H1 (cell line): ENCODE measurements at regions not wholly inside any gene's neighbourhood (a gene's known extent, or its start where the extent isn't known, plus 50 kb on each side); places are given as distances from the start of the nearest gene placed in this dataset.
A peak's percentile ranks its signal among the peaks of the same experiment; 100 is the strongest.

ENCODE experiments used
- CTCF ChIA-PET: fragments of 300-600 bp; sonication (Branson Sonifier 250); formaldehyde crosslinking; loops from one replicate; lab custom pipeline; 2021; ENCODE audit not compliant: partially characterized antibody; lab: Charles Lee
- POLR2A ChIA-PET: fragments of 300-600 bp; sonication (Branson Sonifier 250); formaldehyde crosslinking; loops from one replicate; lab custom pipeline; 2021; ENCODE audit warnings: inconsistent platforms; ENCODE audit not compliant: partially characterized antibody; lab: Charles Lee
- DNase-seq, 2 experiments: peaks; one replicate each; pipeline versions ENCODE4 v3.0.0 to v3.0.0-alpha.2; 2010 to 2022; ENCODE audit warnings: low spot score in 2 of 2, low read depth in 1 of 2, mixed read lengths in 1 of 2
- FAIRE-seq: peaks from 2 replicates; lab custom pipeline; 2011; peaks lifted over from hg19 to GRCh38; lab: Jason Lieb, UNC
- H2AFZ ChIP-seq: 2 replicates; pipeline ENCODE4 v1.8.1; 2012; ENCODE audit warnings: low read length, inconsistent platforms
- H2AK5ac ChIP-seq: 2 replicates; pipeline ENCODE4 v1.6.1; 2013; ENCODE audit warnings: low read depth, low read length
- H2BK120ac ChIP-seq: replicated peaks from 2 replicates; pipeline ENCODE3; 2013; ENCODE audit warnings: low read depth, low read length, inconsistent platforms
- H2BK12ac ChIP-seq: 2 replicates; pipeline ENCODE4 v1.6.1; 2013; ENCODE audit warnings: low read depth, low read length
- H2BK15ac ChIP-seq: 2 replicates; pipeline ENCODE4 v1.6.1; 2013; ENCODE audit warnings: low read length
- H2BK20ac ChIP-seq: 2 replicates; pipeline ENCODE4 v1.6.1; 2013; ENCODE audit warnings: low read length
- H2BK5ac ChIP-seq: 2 replicates; pipeline ENCODE4 v1.6.1; 2013; ENCODE audit warnings: low read depth, low read length
- H3K14ac ChIP-seq: 2 replicates; pipeline ENCODE4 v1.6.1; 2013; ENCODE audit warnings: inconsistent platforms; ENCODE audit not compliant: insufficient read length
- H3K18ac ChIP-seq: 2 replicates; pipeline ENCODE4 v1.6.1; 2013; ENCODE audit warnings: low read length; ENCODE audit errors: extremely low read depth
- H3K23ac ChIP-seq: 2 replicates; pipeline ENCODE4 v1.6.1; 2013; ENCODE audit warnings: inconsistent platforms; ENCODE audit not compliant: insufficient read length
- H3K23me2 ChIP-seq: 2 replicates; pipeline ENCODE4 v1.6.1; 2013; ENCODE audit warnings: low read depth, low read length
- H3K27ac ChIP-seq: 2 replicates; pipeline ENCODE4 v1.6.1; 2011; ENCODE audit warnings: low read depth, low read length, inconsistent platforms
- H3K27me3 ChIP-seq, 4 experiments: replicated peaks in 1 of 4; 1 replicate in 1 of 4; 2 replicates in 3 of 4; pipeline versions ENCODE4 v1.6.1 to v1.8.1; 2011 to 2013; ENCODE audit warnings: low read length in 3 of 4, mild to moderate bottlenecking in 3 of 4, inconsistent platforms in 2 of 4, mixed read lengths in 2 of 4, moderate library complexity in 1 of 4; ENCODE audit not compliant: control insufficient read depth in 3 of 4, insufficient read depth in 3 of 4; ENCODE audit errors: extremely low read depth in 1 of 4
- H3K36me3 ChIP-seq, 4 experiments: 2 replicates each; pipeline versions ENCODE4 v1.6.1 to v1.8.1; 2011 to 2013; ENCODE audit warnings: mild to moderate bottlenecking in 4 of 4, low read length in 3 of 4, moderate library complexity in 2 of 4, control low read depth in 1 of 4, inconsistent platforms in 1 of 4; ENCODE audit not compliant: insufficient read depth in 4 of 4, control insufficient read depth in 2 of 4
- H3K4ac ChIP-seq: replicated peaks from 2 replicates; pipeline ENCODE3; 2013; ENCODE audit warnings: low read length, low read depth, mixed read lengths, inconsistent platforms; ENCODE audit not compliant: insufficient read length
- H3K4me1 ChIP-seq, 4 experiments: replicated peaks in 1 of 4; 1 replicate in 1 of 4; 2 replicates in 3 of 4; pipeline versions ENCODE4 v1.6.1 to v1.8.1; 2011 to 2013; ENCODE audit warnings: low read length in 3 of 4, inconsistent platforms in 2 of 4, mixed read lengths in 1 of 4; ENCODE audit not compliant: insufficient read depth in 4 of 4, control insufficient read depth in 3 of 4
- H3K4me2 ChIP-seq, 2 experiments: 2 replicates each; pipeline versions ENCODE4 v1.6.1 to v1.8.1; 2011 to 2013; ENCODE audit warnings: low read depth in 2 of 2, low read length in 2 of 2, control low read depth in 1 of 2, inconsistent platforms in 1 of 2, mild to moderate bottlenecking in 1 of 2; ENCODE audit not compliant: insufficient read depth in 1 of 2
- H3K4me3 ChIP-seq, 4 experiments: fragments of 200-600, 300-600 bp in 1 of 4; sonication (generic), shearing (Covaris generic), sonication (Bioruptor Twin) in 1 of 4; 2 replicates each; pipeline versions ENCODE4 v1.5.1 to v1.8.1; 2011 to 2016; ENCODE audit warnings: low read length in 4 of 4, low read depth in 3 of 4, control low read depth in 2 of 4, inconsistent platforms in 2 of 4, mild to moderate bottlenecking in 2 of 4, mixed read lengths in 1 of 4, moderate library complexity in 1 of 4; ENCODE audit not compliant: insufficient read depth in 2 of 4; ENCODE audit errors: extremely low read depth in 1 of 4
- H3K56ac ChIP-seq: replicated peaks from 2 replicates; pipeline ENCODE3; 2013; ENCODE audit warnings: low read depth, mild to moderate bottlenecking, mixed read lengths, low read length, inconsistent platforms; ENCODE audit not compliant: insufficient read length
- H3K79me1 ChIP-seq: 2 replicates; pipeline ENCODE4 v1.6.1; 2013; ENCODE audit warnings: low read depth, low read length, control low read depth
- H3K79me2 ChIP-seq, 2 experiments: 2 replicates each; pipeline versions ENCODE4 v1.6.1 to v1.8.1; 2012 to 2013; ENCODE audit warnings: low read length in 2 of 2, mild to moderate bottlenecking in 2 of 2, inconsistent platforms in 1 of 2; ENCODE audit not compliant: insufficient read depth in 2 of 2, control insufficient read depth in 1 of 2
- H3K9ac ChIP-seq, 4 experiments: replicated peaks in 1 of 4; 1 replicate in 1 of 4; 2 replicates in 3 of 4; pipeline versions ENCODE4 v1.6.1 to v1.8.1; 2011 to 2013; ENCODE audit warnings: low read depth in 3 of 4, low read length in 3 of 4, control low read depth in 2 of 4, mild to moderate bottlenecking in 2 of 4, moderate library complexity in 2 of 4, inconsistent platforms in 1 of 4; ENCODE audit errors: extremely low read depth in 1 of 4
- H3K9me3 ChIP-seq, 2 experiments: 2 replicates each; pipeline versions ENCODE4 v1.6.1 to v1.8.1; 2012 to 2013; ENCODE audit warnings: mild to moderate bottlenecking in 2 of 2, moderate library complexity in 2 of 2, control low read depth in 1 of 2, inconsistent platforms in 1 of 2, low read depth in 1 of 2, low read length in 1 of 2, mixed read lengths in 1 of 2; ENCODE audit not compliant: insufficient read depth in 2 of 2
- H4K20me1 ChIP-seq, 2 experiments: replicated peaks in 1 of 2; 2 replicates each; pipeline versions ENCODE3 to v1.8.1; 2011 to 2013; ENCODE audit warnings: inconsistent platforms in 2 of 2, low read length in 2 of 2, mild to moderate bottlenecking in 1 of 2; ENCODE audit not compliant: insufficient read depth in 2 of 2, control insufficient read depth in 1 of 2
- H4K5ac ChIP-seq: 2 replicates; pipeline ENCODE4 v1.6.1; 2013; ENCODE audit warnings: low read length, low read depth, mixed read lengths, inconsistent platforms; ENCODE audit not compliant: insufficient read length
- H4K8ac ChIP-seq: 2 replicates; pipeline ENCODE4 v1.8.0; 2013; ENCODE audit warnings: mild to moderate bottlenecking, moderate library complexity, low read length, inconsistent platforms; ENCODE audit not compliant: insufficient read depth; ENCODE audit errors: extremely low read depth
- H4K91ac ChIP-seq: replicated peaks from 2 replicates; pipeline ENCODE3; 2013; ENCODE audit warnings: low read length, mixed read lengths, inconsistent platforms; ENCODE audit not compliant: insufficient read length
- ATF2 ChIP-seq: IDR thresholded peaks from 2 replicates; pipeline ENCODE4 v1.6.1; 2012; ENCODE audit warnings: low read length, inconsistent platforms
- BCL11A ChIP-seq, 2 experiments: IDR thresholded peaks; one replicate each; pipeline ENCODE4 v1.6.1; 2011; ENCODE audit warnings: low read depth in 2 of 2, low read length in 2 of 2, mild to moderate bottlenecking in 2 of 2
- CTCF ChIP-seq, 3 experiments: IDR thresholded peaks; 1 replicate in 2 of 3; 2 replicates in 1 of 3; pipeline versions ENCODE4 v1.5.1 to v1.6.1; 2011; ENCODE audit warnings: low read length in 3 of 3, mild to moderate bottlenecking in 3 of 3, inconsistent platforms in 2 of 3, low read depth in 1 of 3, moderate library complexity in 1 of 3; ENCODE audit not compliant: insufficient read depth in 1 of 3; ENCODE audit errors: control extremely low read depth in 1 of 3
- EZH2 ChIP-seq: fragments of 200-600 bp; sonication (generic); IDR thresholded peaks from 2 replicates; pipeline ENCODE4 v1.7.1; 2012; ENCODE audit warnings: low read depth, mild to moderate bottlenecking, moderate library complexity, low read length, inconsistent platforms; ENCODE audit not compliant: severe bottlenecking
- KDM4A ChIP-seq: IDR thresholded peaks from one replicate; pipeline ENCODE4 v1.7.1; 2012; ENCODE audit warnings: low read depth, mild to moderate bottlenecking, moderate library complexity, low read length, inconsistent platforms; ENCODE audit not compliant: severe bottlenecking
- RXRA ChIP-seq: IDR thresholded peaks from 2 replicates; pipeline ENCODE4 v1.6.1; 2011; ENCODE audit warnings: low read depth, mild to moderate bottlenecking, low read length, moderate library complexity; ENCODE audit not compliant: insufficient read depth
- SIN3A ChIP-seq, 2 experiments: IDR thresholded peaks in 1 of 2; conservative IDR thresholded peaks in 1 of 2; 2 replicates each; pipeline ENCODE4 v1.6.1; 2011 to 2012; ENCODE audit warnings: low read length in 2 of 2, improper control_type of control experiment in 1 of 2, low read depth in 1 of 2, mild to moderate bottlenecking in 1 of 2
- SP2 ChIP-seq: IDR thresholded peaks from 2 replicates; pipeline ENCODE4 v1.6.1; 2012; ENCODE audit warnings: mild to moderate bottlenecking, low read length, inconsistent platforms
- WGBS, 2 experiments: shearing (Covaris generic) in 1 of 2; methylation state at CpG; one replicate each; pipeline versions ENCODE4 v1.1.6 to v1.1.7; 2013 to 2015; ENCODE audit warnings: low lambda C conversion rate in 2 of 2, mixed read lengths in 2 of 2, inconsistent platforms in 1 of 2, low coverage in 1 of 2, missing lambda C conversion rate in 1 of 2; ENCODE audit not compliant: insufficient replicate concordance in 2 of 2, insufficient coverage in 1 of 2, insufficient read length in 1 of 2; ENCODE audit errors: extremely low coverage in 1 of 2, missing lambda C conversion rate in 1 of 2; 5-methylcytosine and 5-hydroxymethylcytosine counted together

DNA sequence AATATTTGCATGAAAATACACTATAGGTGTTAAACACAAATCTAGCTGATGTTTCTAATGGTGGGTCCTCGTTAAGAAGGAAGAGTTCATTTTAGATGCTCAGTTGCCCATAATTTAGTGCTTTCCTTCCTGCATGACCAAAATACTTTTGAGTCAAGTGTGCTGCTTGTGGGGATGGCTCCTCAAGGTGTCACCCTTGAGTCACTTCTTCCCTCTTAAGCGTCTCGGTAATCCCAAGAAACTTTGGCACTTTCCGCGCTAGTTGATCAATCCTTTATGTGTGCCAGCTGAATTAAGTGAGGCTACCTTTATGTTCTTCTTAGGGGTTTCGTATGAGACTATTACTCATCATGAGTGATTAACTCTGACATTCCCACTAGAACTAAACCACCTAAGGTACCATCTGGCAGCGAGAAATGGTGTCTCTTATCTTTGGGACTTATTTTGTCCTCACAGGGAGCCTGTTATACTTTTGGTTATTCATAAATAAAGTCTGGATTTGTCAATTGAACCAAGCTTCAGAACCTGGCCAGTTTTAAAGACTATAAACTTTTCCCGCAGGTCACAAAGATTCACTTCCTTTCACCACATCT lies 106.8 kb downstream of the NHLRC3 start:
- H3K4me1 ChIP-seq: peaks cover 0 to 4% (median 0%) of the 10 kb centered on the region in 4 experiments; a peak in 2 of 7 replicates
- H2AK5ac ChIP-seq: no peak overlapping the region
- no peaks in the 10 kb centered on the region; a peak in 1 of 7 replicates for H3K27me3 ChIP-seq
- H4K5ac ChIP-seq: no peak overlapping the region
- no peak overlapping the region for H2BK12ac ChIP-seq
- H2BK5ac ChIP-seq: no peak overlapping the region
- no peaks in the 10 kb centered on the region for H3K79me1 ChIP-seq
- H2BK15ac ChIP-seq: no peak overlapping the region
- H3K23ac ChIP-seq: no peak overlapping the region
- no peak overlapping the region for H2BK20ac ChIP-seq
- no peaks in the 10 kb centered on the region for H3K36me3 ChIP-seq
- H2BK120ac ChIP-seq: no peak overlapping the region
- ChIA-PET POLR2A (no interaction called here), CTCF (interaction anchor here (0.7 to 4.4 kb wide), 38 partner anchors 10 to 750 kb away, joined by 3 to 50 read pairs (median 4); no protein-coding TSS in a partner anchor)
- H3K9me3 ChIP-seq: no peaks in the 10 kb centered on the region
- no peaks in the 10 kb centered on the region for H4K20me1 ChIP-seq
- DNase-seq: peak; percentile 31 to 55
- no peak overlapping the region for H4K91ac ChIP-seq
- no peaks in the 10 kb centered on the region for H3K79me2 ChIP-seq
- H3K4me2 ChIP-seq: no peak overlapping the region
- H3K18ac ChIP-seq: no peak overlapping the region
- H3K27ac ChIP-seq: no peak overlapping the region
- 35% methylated on average over 8 of the region's 8 CpGs; no CpG with 5 or more reads in 1 of the 2 experiments for WGBS, 2 experiments
- H3K14ac ChIP-seq: no peak overlapping the region
- H2AFZ ChIP-seq: no peak overlapping the region
- no peak overlapping the region for H3K9ac ChIP-seq
- no peak overlapping the region for H3K56ac ChIP-seq
- H3K4me3 ChIP-seq: no peak overlapping the region
- H4K8ac ChIP-seq: no peak overlapping the region
- H3K4ac ChIP-seq: no peak overlapping the region
- H3K23me2 ChIP-seq: no peaks in the 10 kb centered on the region
- peak; percentile 97 for FAIRE-seq
- TF ChIP-seq KDM4A (no peak), CTCF (IDR thresholded peaks at IDR 0.05; ENCODE audit: control extremely low read depth in 1 of 3, insufficient read depth in 1 of 3, low read depth in 1 of 3, low read length in 3 of 3) (peak; percentile 50 to 85 (median 70)), ATF2 (no peak), BCL11A (IDR thresholded peaks at IDR 0.05; ENCODE audit: low read depth in 2 of 2, low read length in 2 of 2) (no peak), SIN3A (conservative IDR thresholded peaks at IDR 0.05 in 1 of 2, IDR thresholded peaks at IDR 0.05 in 1 of 2; ENCODE audit: low read depth in 1 of 2, low read length in 2 of 2) (no peak), EZH2 (no peak), SP2 (no peak), RXRA (no peak)
